Inflammatory macrophage treated with lipopolysaccharide for 1 hour (primary cell): ENCODE measurements at regions not wholly inside any gene's neighbourhood (a gene's known extent, or its start where the extent isn't known, plus 50 kb on each side); places are given as distances from the start of the nearest gene placed in this dataset.
"Not testable (repeated sequence)": the region's sequence is repeated elsewhere in the genome, so short reads cannot be mapped to it uniquely, and the experiment has no call there.

Experiments used
- DNase-seq, 2 donors: peaks; one replicate each; pipeline ENCODE4 v3.0.0-alpha.2; 2020 to 2022

- no peak for DNase-seq
Measured at GRCh38 chr5:136924490-136924889, 559.1 kb upstream of the TRPC7 start.

DNA sequence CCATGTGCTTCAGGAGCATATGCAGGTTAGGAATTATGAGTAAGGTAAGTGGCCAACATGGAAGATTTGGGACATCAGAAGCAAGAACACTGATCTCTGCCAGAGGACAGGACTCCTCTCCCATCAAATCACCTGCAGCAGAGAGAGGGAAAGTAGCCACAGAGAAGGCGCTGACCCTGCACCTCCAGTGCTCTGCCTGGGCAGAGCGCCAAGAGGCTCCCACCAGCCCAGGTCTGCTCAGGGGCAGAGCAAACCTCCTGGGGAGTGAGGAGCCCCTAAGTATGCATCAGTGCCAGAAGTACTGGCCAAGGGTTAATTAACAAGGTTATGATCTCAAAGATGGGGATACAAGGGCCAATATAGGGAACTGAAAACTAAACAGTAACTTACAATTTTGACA lies 545.3 kb upstream of the TRPC7 start:
- DNase-seq = no peak

DNA sequence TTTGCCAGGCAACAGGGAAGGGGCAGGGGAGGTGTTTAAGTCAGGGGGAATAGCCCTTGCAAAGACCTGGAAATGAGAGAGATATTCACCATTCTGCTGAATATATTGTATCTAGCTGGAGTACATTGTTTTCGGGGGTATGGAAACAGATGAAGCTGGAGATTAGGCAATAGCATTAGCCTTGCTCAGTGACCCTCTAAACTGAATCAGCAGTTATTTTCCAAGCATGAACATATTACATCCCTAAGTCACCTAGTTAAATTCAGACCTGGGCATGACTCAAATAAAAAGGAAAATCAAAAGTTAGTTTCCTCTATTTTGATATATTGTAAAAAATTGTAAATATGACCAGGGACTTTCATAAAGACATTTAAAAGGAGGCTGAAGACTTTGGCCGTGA lies 544.6 kb upstream of the TRPC7 start:
- no peak for DNase-seq

DNA sequence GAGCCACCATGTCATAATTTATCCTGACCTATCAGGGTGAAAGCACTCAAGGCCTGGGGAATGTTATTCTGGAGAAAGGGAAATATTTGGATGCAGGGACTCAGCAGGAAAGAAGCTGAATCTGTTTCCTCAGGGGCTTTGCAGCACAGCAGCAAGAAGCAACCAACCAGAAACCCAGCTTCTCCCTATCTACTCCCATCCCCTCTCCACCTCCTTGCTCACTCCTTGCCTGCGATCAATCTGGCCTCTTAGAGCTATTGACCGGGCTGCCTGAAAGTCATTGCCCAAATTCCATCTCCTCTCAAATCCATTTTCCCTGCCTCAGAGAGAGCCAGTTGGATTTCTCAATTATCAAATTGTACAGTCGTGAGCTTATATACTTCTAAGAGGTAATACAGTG lies 542.0 kb upstream of the TRPC7 start:
- DNase-seq = no peak

- no peak for DNase-seq
Measured at GRCh38 chr5:136906545-136906944, 541.2 kb upstream of the TRPC7 start.

GRCh38 chr5:136905571-136905970 lies 540.2 kb upstream of the TRPC7 start:
- no peak for DNase-seq

GRCh38 chr5:136894070-136894469 lies 528.7 kb upstream of the TRPC7 start:
- no peak for DNase-seq

GRCh38 chr5:136892000-136892399 lies 526.7 kb upstream of the TRPC7 start:
- no peak for DNase-seq

GRCh38 chr5:136891175-136891972 lies 526.0 kb upstream of the TRPC7 start:
- no peak for DNase-seq

GRCh38 chr5:136890431-136891148 lies 525.2 kb upstream of the TRPC7 start:
- DNase-seq = no peak

GRCh38 chr5:136886608-136887007 lies 521.3 kb upstream of the TRPC7 start:
- DNase-seq = no peak

DNA sequence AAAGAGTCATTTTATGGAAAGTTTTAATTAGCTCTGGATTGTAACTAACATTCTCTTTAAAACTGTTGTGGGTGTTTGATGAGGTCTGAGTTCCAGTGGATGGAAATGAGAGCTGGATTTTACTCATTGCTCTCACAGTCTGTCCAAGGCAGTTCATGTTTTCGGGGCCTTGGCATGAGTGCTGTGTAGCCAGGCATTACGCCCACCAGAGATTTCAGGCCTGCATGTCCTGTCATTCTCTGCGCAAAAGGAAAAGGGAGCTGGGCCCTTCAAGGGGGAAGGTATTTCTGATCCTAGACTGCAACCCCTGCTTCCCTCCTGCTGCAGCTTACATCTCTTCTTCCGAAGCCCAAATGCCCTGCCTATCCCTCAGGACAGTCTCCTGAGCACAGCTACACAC lies 499.6 kb upstream of the TRPC7 start:
- no peak for DNase-seq

- no peak for DNase-seq
Measured at GRCh38 chr5:136856648-136857047, 491.3 kb upstream of the TRPC7 start.

DNA sequence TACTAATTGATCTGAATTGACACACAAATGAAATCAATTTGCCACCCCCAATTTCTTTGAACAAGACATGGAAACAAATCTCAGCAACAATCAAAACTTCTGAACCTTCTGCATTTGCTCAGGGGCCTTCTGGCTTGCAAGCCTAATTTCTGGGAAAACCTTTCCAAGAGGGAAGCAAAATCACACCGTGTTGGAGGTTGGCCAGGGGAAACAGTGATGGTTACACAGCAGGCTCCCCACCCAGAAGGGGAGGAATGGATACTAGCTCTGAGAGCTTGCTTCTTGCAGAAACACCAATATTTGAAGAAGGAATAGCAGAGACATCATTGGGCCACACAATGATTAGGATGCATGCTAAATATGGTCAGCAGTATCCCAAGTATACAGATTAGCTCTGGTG lies 488.6 kb upstream of the TRPC7 start:
- DNase-seq = no peak

DNA sequence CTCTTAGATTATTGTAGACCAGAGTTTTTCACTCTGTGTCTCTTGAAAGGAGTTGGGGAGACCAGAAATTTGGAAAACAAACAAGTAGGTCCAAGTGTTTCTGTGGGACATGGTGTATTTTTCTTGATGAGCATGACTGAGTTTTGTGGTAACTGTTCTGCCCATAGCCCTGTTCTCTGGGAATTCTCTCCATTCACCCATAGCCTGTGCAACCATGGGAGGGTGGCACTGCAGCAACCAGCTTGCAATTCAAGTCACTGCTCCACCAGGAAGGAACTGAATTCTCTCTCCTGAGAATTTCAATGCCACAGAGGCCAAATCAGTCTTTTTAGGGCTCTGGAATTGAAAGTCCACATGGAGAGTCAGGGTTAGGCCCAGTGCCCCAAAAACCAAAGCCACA lies 475.3 kb upstream of the TRPC7 start:
- no peak for DNase-seq

DNA sequence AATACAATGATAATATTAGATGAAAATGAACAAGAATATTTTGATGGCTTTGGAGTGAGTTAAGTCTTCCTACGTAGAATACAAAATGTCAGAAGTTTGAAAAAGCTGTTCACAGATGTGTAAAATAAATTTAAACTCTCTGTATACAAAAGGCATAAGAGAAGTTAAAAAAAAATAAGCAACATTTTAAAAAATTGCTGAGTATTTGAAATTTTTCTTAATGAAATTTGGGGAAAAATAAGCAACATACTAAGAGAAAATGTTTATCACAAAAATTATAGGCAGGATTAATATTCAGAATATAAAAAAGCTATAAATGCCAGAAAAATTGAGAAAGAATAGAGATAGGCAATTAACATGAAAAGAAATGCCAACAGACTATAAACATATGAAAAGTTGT lies 470.7 kb upstream of the TRPC7 start:
- no peak for DNase-seq

GRCh38 chr5:136820848-136821247 lies 455.5 kb upstream of the TRPC7 start:
- DNase-seq = no peak

DNA sequence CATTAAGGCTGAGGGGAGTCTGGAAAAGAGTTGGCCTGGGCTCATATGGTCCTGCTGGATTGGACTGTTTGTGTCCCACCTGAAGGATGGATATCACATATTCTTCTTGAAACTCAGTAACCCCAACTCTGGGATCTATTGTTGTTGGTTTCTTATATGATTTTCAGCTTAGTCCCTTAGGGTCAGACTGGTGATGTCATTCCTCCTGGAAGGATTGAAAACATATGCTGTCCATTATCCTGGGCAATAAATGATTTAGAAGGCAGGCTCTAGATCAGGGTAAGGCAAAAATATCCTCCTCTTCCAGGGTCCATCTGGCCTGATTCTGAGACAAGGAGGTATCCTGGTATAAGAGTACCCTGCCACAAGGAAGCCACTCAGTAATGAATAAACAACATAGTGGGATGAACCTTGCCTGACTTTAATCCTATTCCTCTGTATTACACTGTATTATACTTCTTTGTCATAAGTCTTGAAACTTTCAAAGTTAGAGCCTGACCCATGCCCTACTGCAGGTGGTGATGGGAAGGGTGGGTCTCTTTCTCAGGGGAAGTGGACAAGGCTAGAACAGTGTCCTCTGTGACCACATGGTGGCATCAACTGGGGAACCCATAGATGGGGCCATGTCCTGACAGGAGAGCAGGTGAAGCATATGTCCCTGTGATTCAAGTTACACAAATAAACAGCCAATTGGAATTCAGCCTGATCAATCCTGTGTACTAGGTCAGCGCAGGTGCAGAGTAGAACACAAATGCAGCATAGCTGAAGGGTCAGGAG lies 454.4 kb upstream of the TRPC7 start:
- DNase-seq = no peak

DNA sequence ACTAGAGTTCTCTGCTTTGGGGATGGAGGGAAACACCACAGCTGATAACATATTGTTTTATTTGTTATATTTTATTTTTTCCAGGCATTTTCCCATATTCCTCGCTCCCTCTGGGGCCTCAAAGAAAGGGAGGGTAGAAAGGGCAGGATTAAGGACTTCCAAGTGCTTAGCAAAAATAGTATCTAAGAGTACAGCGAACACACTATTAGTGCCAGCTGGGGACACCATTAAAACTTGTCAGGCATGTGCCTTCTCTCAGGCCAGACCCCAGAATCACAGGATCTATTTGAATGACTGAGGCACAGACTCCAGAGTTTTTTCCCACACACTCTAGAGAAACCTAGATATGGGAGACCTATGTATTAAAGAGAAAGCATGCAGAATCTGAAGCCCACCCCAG lies 451.0 kb upstream of the TRPC7 start:
- no peak for DNase-seq

- no peak for DNase-seq
Measured at GRCh38 chr5:136814619-136815378, 449.5 kb upstream of the TRPC7 start.

- not testable (repeated sequence) for DNase-seq
Measured at GRCh38 chr5:136812270-136812669, 446.9 kb upstream of the TRPC7 start.

- no peak for DNase-seq
Measured at GRCh38 chr5:136811551-136811950, 446.2 kb upstream of the TRPC7 start.

DNA sequence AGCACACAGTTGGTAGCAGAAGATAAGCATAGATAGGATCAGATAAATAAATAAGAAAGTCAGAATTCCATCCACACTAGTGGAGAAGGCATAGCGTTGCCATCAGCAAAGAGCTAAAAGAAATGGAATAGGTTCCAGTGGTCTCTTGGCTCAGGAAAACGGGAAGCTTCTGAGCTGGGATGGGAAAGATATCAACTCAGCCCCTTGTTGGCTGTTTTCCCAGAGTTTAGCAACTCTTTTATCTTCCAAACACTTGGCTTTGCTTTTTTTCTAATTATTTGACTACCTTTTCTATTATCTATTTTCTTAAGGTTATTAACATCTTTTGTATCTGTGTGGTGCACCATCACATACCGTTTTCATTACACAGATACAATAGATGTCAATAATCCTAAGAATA lies 445.7 kb upstream of the TRPC7 start:
- DNase-seq = no peak
